Loucy (cell line): ENCODE measurements at regions not wholly inside any gene's neighbourhood (a gene's known extent, or its start where the extent isn't known, plus 50 kb on each side); places are given as distances from the start of the nearest gene placed in this dataset.

Source experiments
- H2AFZ ChIP-seq: fragments of 200-600 bp; sonication (generic); 2 replicates; pipeline ENCODE4 v1.6.0; 2016; ENCODE audit warnings: antibody characterized with exemption, mild to moderate bottlenecking, low read length, moderate library complexity
- H3F3A ChIP-seq: fragments of 200-600 bp; 2 replicates; pipeline ENCODE4 v1.6.0; 2016; ENCODE audit warnings: antibody characterized with exemption, low read depth, mild to moderate bottlenecking
- H3K27me3 ChIP-seq: fragments of 200-600 bp; sonication (generic); 2 replicates; pipeline ENCODE4 v1.6.1; 2014; ENCODE audit warnings: low read length, mild to moderate bottlenecking; ENCODE audit not compliant: insufficient read depth, poor library complexity, severe bottlenecking
- H3K36me3 ChIP-seq: fragments of 200-600 bp; sonication (generic); 2 replicates; pipeline ENCODE4 v1.6.1; 2016; ENCODE audit warnings: low read length; ENCODE audit not compliant: insufficient read depth
- H3K4me1 ChIP-seq: fragments of 200-600 bp; sonication (generic); 2 replicates; pipeline ENCODE4 v1.5.1; 2014; ENCODE audit warnings: low read length, mild to moderate bottlenecking; ENCODE audit not compliant: insufficient read depth, poor library complexity, severe bottlenecking
- H3K4me2 ChIP-seq: fragments of 200-600 bp; sonication (generic); 2 replicates; pipeline ENCODE4 v1.6.0; 2014; ENCODE audit warnings: antibody characterized with exemption, low read length, low read depth, mild to moderate bottlenecking; ENCODE audit not compliant: poor library complexity, severe bottlenecking
- H3K4me3 ChIP-seq: fragments of 200-600 bp; sonication (generic); 2 replicates; pipeline ENCODE4 v1.5.1; 2014; ENCODE audit warnings: low read length, mild to moderate bottlenecking, mixed read lengths; ENCODE audit not compliant: poor library complexity, severe bottlenecking
- H3K79me2 ChIP-seq: fragments of 200-600 bp; sonication (generic); 2 replicates; pipeline ENCODE4 v1.6.1; 2014; ENCODE audit warnings: low read length; ENCODE audit not compliant: insufficient read depth
- H3K9ac ChIP-seq: fragments of 200-600 bp; sonication (generic); 2 replicates; pipeline ENCODE4 v1.6.0; 2014; ENCODE audit warnings: mild to moderate bottlenecking, low read depth, low read length, moderate library complexity; ENCODE audit not compliant: poor library complexity, severe bottlenecking
- H3K9me2 ChIP-seq: fragments of 200-600 bp; sonication (generic); replicated peaks from 2 replicates; pipeline ENCODE4 v1.6.1; 2016; ENCODE audit warnings: low read depth, low read length, mixed read lengths
- H3K9me3 ChIP-seq: fragments of 200-600 bp; sonication (generic); 2 replicates; pipeline ENCODE4 v1.6.1; 2014; ENCODE audit warnings: mild to moderate bottlenecking, antibody characterized with exemption, low read length, low read depth; ENCODE audit not compliant: insufficient read depth
- H4K20me1 ChIP-seq: fragments of 200-600 bp; sonication (generic); 2 replicates; pipeline ENCODE4 v1.6.0; 2014; ENCODE audit warnings: antibody characterized with exemption, low read length, mild to moderate bottlenecking; ENCODE audit not compliant: insufficient read depth, poor library complexity, severe bottlenecking
- EZH2phosphoT487 ChIP-seq: fragments of 200-600 bp; IDR thresholded peaks from 2 replicates; pipeline ENCODE4 v1.6.1; 2018; ENCODE audit warnings: antibody characterized with exemption, mild to moderate bottlenecking, moderate library complexity, borderline replicate concordance
- TF ChIP-seq, protein P1 (sequence below): fragments of 200-600 bp; sonication (generic); conservative IDR thresholded peaks from 2 replicates; pipeline ENCODE4 v1.5.1; 2014; ENCODE audit warnings: mild to moderate bottlenecking, antibody characterized with exemption, low read length

DNA sequence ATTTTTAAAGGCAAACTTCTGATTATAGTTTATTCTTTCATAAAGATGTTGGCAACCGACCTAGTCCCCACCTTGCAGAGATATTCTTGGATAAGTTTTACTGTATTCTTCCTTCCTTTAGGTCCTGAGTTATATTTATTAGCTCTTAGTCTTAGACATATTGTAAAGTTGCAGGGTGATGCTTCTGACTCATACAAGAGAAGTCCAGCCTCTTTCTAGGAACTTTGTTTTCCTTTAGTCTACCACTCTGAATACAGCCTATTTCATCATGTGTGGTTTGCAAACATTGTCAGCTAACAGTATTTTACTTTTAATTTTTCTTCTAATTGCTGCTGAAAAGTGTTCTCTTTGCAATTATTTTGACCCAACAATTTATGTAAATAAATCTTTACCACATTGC is 686.7 kb downstream of the COL12A1 start:
- TF ChIP-seq, protein P1, sequence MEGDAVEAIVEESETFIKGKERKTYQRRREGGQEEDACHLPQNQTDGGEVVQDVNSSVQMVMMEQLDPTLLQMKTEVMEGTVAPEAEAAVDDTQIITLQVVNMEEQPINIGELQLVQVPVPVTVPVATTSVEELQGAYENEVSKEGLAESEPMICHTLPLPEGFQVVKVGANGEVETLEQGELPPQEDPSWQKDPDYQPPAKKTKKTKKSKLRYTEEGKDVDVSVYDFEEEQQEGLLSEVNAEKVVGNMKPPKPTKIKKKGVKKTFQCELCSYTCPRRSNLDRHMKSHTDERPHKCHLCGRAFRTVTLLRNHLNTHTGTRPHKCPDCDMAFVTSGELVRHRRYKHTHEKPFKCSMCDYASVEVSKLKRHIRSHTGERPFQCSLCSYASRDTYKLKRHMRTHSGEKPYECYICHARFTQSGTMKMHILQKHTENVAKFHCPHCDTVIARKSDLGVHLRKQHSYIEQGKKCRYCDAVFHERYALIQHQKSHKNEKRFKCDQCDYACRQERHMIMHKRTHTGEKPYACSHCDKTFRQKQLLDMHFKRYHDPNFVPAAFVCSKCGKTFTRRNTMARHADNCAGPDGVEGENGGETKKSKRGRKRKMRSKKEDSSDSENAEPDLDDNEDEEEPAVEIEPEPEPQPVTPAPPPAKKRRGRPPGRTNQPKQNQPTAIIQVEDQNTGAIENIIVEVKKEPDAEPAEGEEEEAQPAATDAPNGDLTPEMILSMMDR, result no peak
- no peak for TF ChIP-seq EZH2phosphoT487
- Histone ChIP-seq H2AFZ (no peak overlapping the region), H3K4me1 (no peaks in the 10 kb centered on the region), H4K20me1 (no peaks in the 10 kb centered on the region), H3K4me3 (no peak overlapping the region), H3K27me3 (no peaks in the 10 kb centered on the region), H3K79me2 (no peaks in the 10 kb centered on the region), H3K4me2 (no peak overlapping the region), H3K9me2 (no peaks in the 10 kb centered on the region), H3K9me3 (no peaks in the 10 kb centered on the region), H3K9ac (no peak overlapping the region), H3K36me3 (no peaks in the 10 kb centered on the region), H3F3A (no peaks in the 10 kb centered on the region)

DNA sequence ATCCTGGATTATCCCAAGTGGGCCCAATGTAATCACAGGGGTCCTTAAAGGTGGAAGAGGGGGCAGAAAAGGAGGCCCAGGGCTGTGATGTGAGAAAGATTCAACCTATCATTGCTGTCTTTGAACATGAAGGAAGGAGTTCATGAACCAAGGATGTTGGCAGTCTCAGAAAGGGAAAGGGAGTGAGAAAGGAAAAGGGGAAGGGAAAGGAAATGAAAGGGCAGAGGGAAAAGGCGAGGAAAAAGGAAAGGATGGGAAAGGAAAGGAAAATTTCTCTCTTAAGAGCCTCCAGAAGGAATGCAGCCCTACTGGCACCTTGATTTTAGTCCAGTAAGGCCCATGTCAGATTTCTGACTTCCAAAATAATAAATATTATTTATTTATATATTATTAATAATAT is 687.8 kb downstream of the COL12A1 start:
- no peaks in the 10 kb centered on the region for H4K20me1 ChIP-seq

DNA sequence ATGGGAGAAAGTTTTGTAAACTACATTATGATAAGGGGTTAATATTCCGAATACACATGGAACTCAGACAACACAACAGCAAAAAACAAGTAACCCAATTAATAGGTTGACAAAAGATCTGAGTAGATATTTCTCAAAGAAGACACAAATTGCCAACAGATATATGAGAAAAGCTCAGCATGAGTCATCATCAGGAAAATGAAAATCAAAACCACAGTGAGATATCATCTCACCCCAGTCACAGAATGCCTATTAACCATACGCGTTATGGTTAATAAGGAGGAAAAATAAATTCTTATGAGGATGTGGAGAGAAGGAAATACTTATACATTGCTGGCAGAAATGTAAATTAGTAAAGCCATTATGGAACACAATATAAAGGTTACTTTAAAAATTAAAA is 695.0 kb downstream of the COL12A1 start:
- H3K4me1 ChIP-seq, result no peaks in the 10 kb centered on the region
- H3F3A ChIP-seq, result no peaks in the 10 kb centered on the region
- TF ChIP-seq, protein P1, result no peak
- TF ChIP-seq EZH2phosphoT487, result no peak
- no peak overlapping the region for H3K9ac ChIP-seq
- H4K20me1 ChIP-seq, result no peaks in the 10 kb centered on the region
- H3K27me3 ChIP-seq, result no peaks in the 10 kb centered on the region
- no peak overlapping the region for H3K4me3 ChIP-seq
- no peaks in the 10 kb centered on the region for H3K79me2 ChIP-seq
- H3K36me3 ChIP-seq, result no peaks in the 10 kb centered on the region
- no peak overlapping the region for H2AFZ ChIP-seq
- H3K4me2 ChIP-seq, result no peak overlapping the region
- no peaks in the 10 kb centered on the region for H3K9me3 ChIP-seq
- H3K9me2 ChIP-seq, result no peaks in the 10 kb centered on the region; the same call in 1 of the 2 replicates

More for the DNA sequence above, 687.8 kb downstream of the COL12A1 start:
- Histone ChIP-seq H3K79me2 (no peaks in the 10 kb centered on the region), H3K36me3 (no peaks in the 10 kb centered on the region), H2AFZ (no peak overlapping the region), H3K9me3 (no peaks in the 10 kb centered on the region), H3K9me2 (no peaks in the 10 kb centered on the region), H3K4me3 (no peak overlapping the region), H3F3A (no peaks in the 10 kb centered on the region), H3K4me1 (no peaks in the 10 kb centered on the region), H3K9ac (no peak overlapping the region), H3K27me3 (no peaks in the 10 kb centered on the region), H3K4me2 (no peak overlapping the region)
- TF ChIP-seq, protein P1, result no peak
- no peak for TF ChIP-seq EZH2phosphoT487
